Neural cell (in vitro differentiated cells): ENCODE measurements at regions not wholly inside any gene's neighbourhood (a gene's known extent, or its start where the extent isn't known, plus 50 kb on each side); places are given as distances from the start of the nearest gene placed in this dataset.

Source experiments
- H2AFZ ChIP-seq: fragments of 200-600, 300-800 bp; sonication (generic), shearing (Covaris generic); 2 replicates; pipeline ENCODE4 v1.6.0; 2014; ENCODE audit warnings: low read depth, mild to moderate bottlenecking, antibody characterized with exemption, low read length, moderate library complexity
- H3F3A ChIP-seq: fragments of 200-600 bp; shearing (Covaris generic); 2 replicates; pipeline ENCODE4 v1.6.1; 2016; ENCODE audit warnings: mild to moderate bottlenecking, moderate library complexity, mixed read lengths, antibody characterized with exemption, low read length; ENCODE audit not compliant: insufficient read depth, poor library complexity, severe bottlenecking
- H3K27ac ChIP-seq: fragments of 200-600, 300-800 bp; sonication (generic), shearing (Covaris generic); 2 replicates; pipeline ENCODE4 v1.5.1; 2014; ENCODE audit warnings: mild to moderate bottlenecking, low read length, moderate library complexity
- H3K27me3 ChIP-seq: fragments of 300-800, 200-600 bp; sonication (generic), shearing (Covaris generic); 2 replicates; pipeline ENCODE4 v1.6.0; 2014; ENCODE audit warnings: mild to moderate bottlenecking, low read depth, low read length, moderate library complexity; ENCODE audit not compliant: insufficient read depth
- H3K36me3 ChIP-seq: fragments of 300-800, 200-600 bp; sonication (generic), shearing (Covaris generic); 2 replicates; pipeline ENCODE4 v1.5.1; 2014; ENCODE audit warnings: mild to moderate bottlenecking, antibody characterized with exemption, low read length, moderate library complexity; ENCODE audit not compliant: insufficient read depth
- H3K4me2 ChIP-seq: fragments of 300-800, 200-600 bp; sonication (generic), shearing (Covaris generic); 2 replicates; pipeline ENCODE4 v1.6.0; 2014; ENCODE audit warnings: mild to moderate bottlenecking, low read length
- H3K4me3 ChIP-seq: fragments of 300-800, 200-600 bp; sonication (generic), shearing (Covaris generic); 2 replicates; pipeline ENCODE4 v1.5.1; 2014; ENCODE audit warnings: mild to moderate bottlenecking, low read length, moderate library complexity
- H3K79me2 ChIP-seq: fragments of 200-600 bp; shearing (Covaris generic); replicated peaks from 2 replicates; pipeline ENCODE4 v1.6.0; 2014; ENCODE audit warnings: mild to moderate bottlenecking, low read length, moderate library complexity; ENCODE audit not compliant: insufficient read depth
- H3K9ac ChIP-seq: fragments of 300-800, 200-600 bp; sonication (generic), shearing (Covaris generic); 2 replicates; pipeline ENCODE4 v1.6.1; 2016; ENCODE audit warnings: mild to moderate bottlenecking, low read length, mixed read lengths
- H3K9me2 ChIP-seq: fragments of 200-600 bp; shearing (Covaris generic); 2 replicates; pipeline ENCODE4 v1.6.1; 2016; ENCODE audit warnings: mild to moderate bottlenecking, low read length, mixed read lengths; ENCODE audit not compliant: insufficient read depth
- H3K9me3 ChIP-seq: fragments of 200-600, 300-800 bp; sonication (generic), shearing (Covaris generic); 2 replicates; pipeline ENCODE4 v1.6.1; 2016; ENCODE audit warnings: mild to moderate bottlenecking, mixed run types, low read length, moderate library complexity, mixed read lengths
- H4K20me1 ChIP-seq: fragments of 200-600 bp; shearing (Covaris generic); 2 replicates; pipeline ENCODE4 v1.6.1; 2016; ENCODE audit warnings: mild to moderate bottlenecking, mixed run types; ENCODE audit not compliant: insufficient read depth
- CTCF ChIP-seq: fragments of 450-650 bp; IDR thresholded peaks from 2 replicates; pipeline ENCODE4 v1.5.1; 2014; ENCODE audit warnings: antibody characterized with exemption, mild to moderate bottlenecking, moderate library complexity; ENCODE audit not compliant: poor library complexity, severe bottlenecking
- EP300 ChIP-seq: fragments of 450-650 bp; conservative IDR thresholded peaks from 2 replicates; pipeline ENCODE4 v1.6.1; 2014; ENCODE audit warnings: antibody characterized with exemption, mild to moderate bottlenecking, moderate library complexity; ENCODE audit not compliant: poor library complexity, severe bottlenecking
- EZH2 ChIP-seq: fragments of 200-600, 300-800 bp; shearing (Covaris generic), sonication (generic); IDR thresholded peaks from 2 replicates; pipeline ENCODE4 v1.6.1; 2014; ENCODE audit warnings: antibody characterized with exemption, low read length, borderline replicate concordance, mild to moderate bottlenecking; ENCODE audit not compliant: insufficient read depth, poor library complexity, severe bottlenecking
- MXI1 ChIP-seq: fragments of 450-650 bp; conservative IDR thresholded peaks from 2 replicates; pipeline ENCODE4 v1.6.1; 2014; ENCODE audit warnings: antibody characterized with exemption, mild to moderate bottlenecking; ENCODE audit not compliant: poor library complexity, severe bottlenecking
- POLR2AphosphoS5 ChIP-seq: IDR thresholded peaks from 2 replicates; pipeline ENCODE4 v1.6.1; 2012
- RAD21 ChIP-seq: fragments of 450-650 bp; conservative IDR thresholded peaks from 2 replicates; pipeline ENCODE4 v1.6.1; 2014; ENCODE audit warnings: antibody characterized with exemption, mild to moderate bottlenecking, moderate library complexity
- SMC3 ChIP-seq: fragments of 450-650 bp; conservative IDR thresholded peaks from 2 replicates; pipeline ENCODE4 v1.6.1; 2014; ENCODE audit warnings: antibody characterized with exemption, mild to moderate bottlenecking, moderate library complexity; ENCODE audit not compliant: poor library complexity
- TAF1 ChIP-seq: IDR thresholded peaks from 2 replicates; pipeline ENCODE4 v1.6.1; 2012; ENCODE audit warnings: low read depth
- TF ChIP-seq, protein P1 (sequence below): IDR thresholded peaks from 2 replicates; pipeline ENCODE4 v1.6.1; 2012; ENCODE audit warnings: borderline replicate concordance

DNA sequence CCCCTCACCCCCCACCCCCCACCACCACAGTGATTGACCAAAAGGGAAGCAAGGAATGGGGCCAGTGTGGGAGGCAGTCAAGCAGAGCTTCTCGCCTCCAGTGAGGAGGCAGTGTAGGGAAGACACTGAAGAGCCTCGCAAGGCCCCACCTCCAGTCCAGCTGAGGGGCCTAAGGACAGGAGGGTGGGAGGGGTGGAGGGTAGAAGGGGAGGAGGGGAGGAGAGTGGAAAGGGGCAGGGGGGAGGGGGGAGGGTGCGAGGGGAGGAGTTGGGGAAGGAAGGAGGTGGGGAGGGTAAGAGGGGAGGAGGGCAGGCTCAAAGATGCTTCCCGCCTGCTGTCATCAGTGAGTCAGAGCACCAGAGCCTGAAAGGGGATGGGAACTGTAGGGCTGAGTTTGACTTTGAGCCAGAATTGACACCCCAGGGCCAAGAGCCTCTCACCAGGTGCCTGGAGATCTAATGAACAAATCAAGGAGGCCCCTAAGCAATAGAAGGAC, 786.2 kb downstream of the UQCRFS1 start:
- H3F3A ChIP-seq = no peaks in the 10 kb centered on the region
- H3K9ac ChIP-seq = no peak overlapping the region

DNA sequence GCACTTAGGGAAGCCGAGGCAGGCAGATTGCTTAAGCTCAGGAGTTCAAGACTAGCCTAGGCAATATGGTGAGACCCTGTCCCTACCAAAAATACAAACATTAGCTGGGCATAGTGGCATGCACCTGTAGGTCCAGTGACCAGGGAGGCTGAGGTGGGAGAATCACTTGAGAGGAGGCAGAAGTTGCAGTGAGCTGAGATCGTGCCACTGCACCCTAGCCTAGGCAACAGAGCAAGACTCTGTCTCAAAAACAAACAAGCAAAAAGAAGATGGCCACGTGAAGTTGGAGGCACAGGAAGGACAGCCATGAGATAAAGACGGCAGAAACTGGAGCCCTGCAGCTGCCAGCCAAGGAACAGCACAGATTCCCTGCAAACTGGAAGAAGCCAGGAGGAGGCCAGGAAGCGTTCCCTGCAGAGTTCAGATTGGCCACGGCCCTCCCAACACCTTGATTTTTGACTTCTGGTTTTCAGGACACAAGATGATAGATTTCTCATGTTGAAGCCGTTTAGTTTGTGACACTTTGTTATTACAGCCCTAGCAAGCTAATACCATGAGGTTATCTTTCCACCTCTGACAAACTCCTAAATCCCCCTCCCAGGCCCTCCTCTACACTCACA, 786.7 kb downstream of the UQCRFS1 start:
- H3K9ac ChIP-seq = no peak overlapping the region
- no peaks in the 10 kb centered on the region for H3K27me3 ChIP-seq
- H3K36me3 ChIP-seq = no peaks in the 10 kb centered on the region
- H3K9me3 ChIP-seq = no peaks in the 10 kb centered on the region
- no peaks in the 10 kb centered on the region for H3K79me2 ChIP-seq
- no peak overlapping the region for H2AFZ ChIP-seq
- no peaks in the 10 kb centered on the region for H4K20me1 ChIP-seq
- no peaks in the 10 kb centered on the region for H3F3A ChIP-seq
- no peak overlapping the region for H3K4me2 ChIP-seq
- no peaks in the 10 kb centered on the region for H3K9me2 ChIP-seq
- no peak overlapping the region for H3K27ac ChIP-seq
- no peak overlapping the region for H3K4me3 ChIP-seq
- TF ChIP-seq TAF1 = no peak
- TF ChIP-seq CTCF = no peak
- no peak for TF ChIP-seq POLR2AphosphoS5
- no peak for TF ChIP-seq EZH2
- TF ChIP-seq RAD21 = no peak
- TF ChIP-seq, protein P1, sequence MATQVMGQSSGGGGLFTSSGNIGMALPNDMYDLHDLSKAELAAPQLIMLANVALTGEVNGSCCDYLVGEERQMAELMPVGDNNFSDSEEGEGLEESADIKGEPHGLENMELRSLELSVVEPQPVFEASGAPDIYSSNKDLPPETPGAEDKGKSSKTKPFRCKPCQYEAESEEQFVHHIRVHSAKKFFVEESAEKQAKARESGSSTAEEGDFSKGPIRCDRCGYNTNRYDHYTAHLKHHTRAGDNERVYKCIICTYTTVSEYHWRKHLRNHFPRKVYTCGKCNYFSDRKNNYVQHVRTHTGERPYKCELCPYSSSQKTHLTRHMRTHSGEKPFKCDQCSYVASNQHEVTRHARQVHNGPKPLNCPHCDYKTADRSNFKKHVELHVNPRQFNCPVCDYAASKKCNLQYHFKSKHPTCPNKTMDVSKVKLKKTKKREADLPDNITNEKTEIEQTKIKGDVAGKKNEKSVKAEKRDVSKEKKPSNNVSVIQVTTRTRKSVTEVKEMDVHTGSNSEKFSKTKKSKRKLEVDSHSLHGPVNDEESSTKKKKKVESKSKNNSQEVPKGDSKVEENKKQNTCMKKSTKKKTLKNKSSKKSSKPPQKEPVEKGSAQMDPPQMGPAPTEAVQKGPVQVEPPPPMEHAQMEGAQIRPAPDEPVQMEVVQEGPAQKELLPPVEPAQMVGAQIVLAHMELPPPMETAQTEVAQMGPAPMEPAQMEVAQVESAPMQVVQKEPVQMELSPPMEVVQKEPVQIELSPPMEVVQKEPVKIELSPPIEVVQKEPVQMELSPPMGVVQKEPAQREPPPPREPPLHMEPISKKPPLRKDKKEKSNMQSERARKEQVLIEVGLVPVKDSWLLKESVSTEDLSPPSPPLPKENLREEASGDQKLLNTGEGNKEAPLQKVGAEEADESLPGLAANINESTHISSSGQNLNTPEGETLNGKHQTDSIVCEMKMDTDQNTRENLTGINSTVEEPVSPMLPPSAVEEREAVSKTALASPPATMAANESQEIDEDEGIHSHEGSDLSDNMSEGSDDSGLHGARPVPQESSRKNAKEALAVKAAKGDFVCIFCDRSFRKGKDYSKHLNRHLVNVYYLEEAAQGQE = no peak
- TF ChIP-seq MXI1 = no peak
- TF ChIP-seq SMC3 = no peak

More for the DNA sequence above, 786.2 kb downstream of the UQCRFS1 start:
- H3K27ac ChIP-seq = no peak overlapping the region
- H2AFZ ChIP-seq = no peak overlapping the region
- no peak for TF ChIP-seq POLR2AphosphoS5
- TF ChIP-seq RAD21 = no peak
- TF ChIP-seq, protein P1 = no peak
- no peak for TF ChIP-seq EZH2
- no peak for TF ChIP-seq SMC3
- TF ChIP-seq MXI1 = no peak
- no peak for TF ChIP-seq EP300
- TF ChIP-seq CTCF = no peak
- no peak for TF ChIP-seq TAF1
- H3K4me3 ChIP-seq = no peak overlapping the region
- H3K36me3 ChIP-seq = no peaks in the 10 kb centered on the region
- no peaks in the 10 kb centered on the region for H3K27me3 ChIP-seq
- no peaks in the 10 kb centered on the region for H3K79me2 ChIP-seq
- no peaks in the 10 kb centered on the region for H3K9me2 ChIP-seq
- no peaks in the 10 kb centered on the region for H4K20me1 ChIP-seq
- H3K4me2 ChIP-seq = no peak overlapping the region
- H3K9me3 ChIP-seq = no peaks in the 10 kb centered on the region
